EL (cell line): ENCODE measurements at regions not wholly inside any gene's neighbourhood (a gene's known extent, or its start where the extent isn't known, plus 50 kb on each side); places are given as distances from the start of the nearest gene placed in this dataset.
"Not testable (repeated sequence)": the region's sequence is repeated elsewhere in the genome, so short reads cannot be mapped to it uniquely, and the experiment has no call there.

Source experiments
- DNase-seq: peaks from one replicate; pipeline ENCODE4 v3.0.0-alpha.2; 2016

GRCh38 chr19:28463493-28464053 is 749.4 kb downstream of the UQCRFS1 start:
- DNase-seq, result no peak

GRCh38 chr19:28457620-28458019 is 755.3 kb downstream of the UQCRFS1 start:
- no peak for DNase-seq

- no peak for DNase-seq
These were observed 756.1 kb downstream of the UQCRFS1 start for GRCh38 chr19:28456708-28457320.

- DNase-seq, result no peak
These were observed 756.7 kb downstream of the UQCRFS1 start for GRCh38 chr19:28456252-28456651.

GRCh38 chr19:28454083-28454482 is 758.9 kb downstream of the UQCRFS1 start:
- DNase-seq, result no peak

GRCh38 chr19:28453420-28453819 is 759.5 kb downstream of the UQCRFS1 start:
- DNase-seq, result no peak

GRCh38 chr19:28449803-28450202 is 763.1 kb downstream of the UQCRFS1 start:
- DNase-seq, result no peak

- no peak for DNase-seq
These were observed 766.4 kb downstream of the UQCRFS1 start for GRCh38 chr19:28446511-28446910.

- DNase-seq, result no peak
These were observed 767.1 kb downstream of the UQCRFS1 start for GRCh38 chr19:28445826-28446225.

- no peak for DNase-seq
These were observed 768.6 kb downstream of the UQCRFS1 start for GRCh38 chr19:28444362-28444761.

GRCh38 chr19:28443361-28443760 is 769.6 kb downstream of the UQCRFS1 start:
- DNase-seq, result no peak

GRCh38 chr19:28437390-28438346 is 775.3 kb downstream of the UQCRFS1 start:
- DNase-seq, result no peak

GRCh38 chr19:28436320-28436719 is 776.6 kb downstream of the UQCRFS1 start:
- DNase-seq, result no peak

GRCh38 chr19:28435551-28436271 is 777.2 kb downstream of the UQCRFS1 start:
- no peak for DNase-seq

- DNase-seq, result not testable (repeated sequence)
These were observed 778.2 kb downstream of the UQCRFS1 start for GRCh38 chr19:28434794-28435193.

GRCh38 chr19:28434365-28434764 is 778.6 kb downstream of the UQCRFS1 start:
- DNase-seq, result not testable (repeated sequence)

GRCh38 chr19:28433166-28433565 is 779.8 kb downstream of the UQCRFS1 start:
- DNase-seq, result peak; percentile 26

GRCh38 chr19:28430214-28430613 is 782.7 kb downstream of the UQCRFS1 start:
- DNase-seq, result no peak

- no peak for DNase-seq
These were observed 783.6 kb downstream of the UQCRFS1 start for GRCh38 chr19:28429356-28429755.

GRCh38 chr19:28428663-28429348 is 784.1 kb downstream of the UQCRFS1 start:
- no peak for DNase-seq

- DNase-seq, result peak; percentile 38
These were observed 785.4 kb downstream of the UQCRFS1 start for GRCh38 chr19:28427376-28428083.

GRCh38 chr19:28426730-28427225 is 786.2 kb downstream of the UQCRFS1 start:
- DNase-seq, result peak; percentile 67
